Ammon's horn (tissue), 1 donor: ENCODE measurements at regions not wholly inside any gene's neighbourhood (a gene's known extent, or its start where the extent isn't known, plus 50 kb on each side); places are given as distances from the start of the nearest gene placed in this dataset.
"Not testable (repeated sequence)": the region's sequence is repeated elsewhere in the genome, so short reads cannot be mapped to it uniquely, and the experiment has no call there.

ENCODE experiments used
- DNase-seq: peaks from one replicate; pipeline ENCODE4 v3.0.0-alpha.2; 2016; ENCODE audit warnings: low spot score

DNA sequence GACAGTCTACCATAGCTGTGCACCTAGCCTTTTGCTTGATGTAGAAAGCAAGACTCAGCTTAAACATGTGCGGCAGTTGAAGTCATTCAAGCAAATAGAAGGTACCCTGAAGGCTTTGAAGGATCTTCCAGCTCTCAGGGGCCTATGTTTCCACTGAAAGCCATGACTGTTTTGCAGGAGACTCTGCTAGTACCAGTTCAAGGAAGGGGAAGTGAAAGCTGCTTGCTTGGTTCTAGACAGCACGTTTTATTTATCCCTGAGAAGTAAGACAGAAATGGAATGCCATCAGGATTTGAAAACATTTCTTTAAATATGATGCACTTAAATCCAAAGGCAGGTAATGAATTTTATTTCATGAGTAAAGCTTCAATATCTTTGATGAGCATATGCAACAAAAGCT lies 311.4 kb downstream of the PDCD6IP start:
- no peak for DNase-seq

- DNase-seq = no peak
These were observed 312.9 kb downstream of the PDCD6IP start for GRCh38 chr3:34111361-34111760.

DNA sequence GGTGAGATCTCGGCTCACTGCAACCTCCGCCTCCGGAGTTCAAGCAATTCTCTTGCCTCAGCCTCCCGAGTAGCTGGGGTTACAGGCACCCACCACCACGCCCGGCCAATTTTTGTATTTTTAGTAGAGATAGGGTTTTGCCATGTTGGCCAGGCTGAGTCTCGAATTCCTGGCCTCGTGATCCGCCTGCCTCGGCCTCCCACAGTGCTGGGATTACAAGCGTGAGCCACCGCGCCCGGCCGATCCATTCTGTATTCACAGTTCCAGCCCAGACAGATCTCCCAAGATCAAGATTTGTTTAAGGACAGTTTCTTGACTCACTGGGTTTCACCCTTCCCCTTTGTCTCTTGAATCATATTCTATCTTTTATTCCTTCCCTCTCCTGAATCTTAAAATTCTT lies 313.8 kb downstream of the PDCD6IP start:
- not testable (repeated sequence) for DNase-seq

- no peak for DNase-seq
These were observed 332.7 kb downstream of the PDCD6IP start for GRCh38 chr3:34131091-34131490.

DNA sequence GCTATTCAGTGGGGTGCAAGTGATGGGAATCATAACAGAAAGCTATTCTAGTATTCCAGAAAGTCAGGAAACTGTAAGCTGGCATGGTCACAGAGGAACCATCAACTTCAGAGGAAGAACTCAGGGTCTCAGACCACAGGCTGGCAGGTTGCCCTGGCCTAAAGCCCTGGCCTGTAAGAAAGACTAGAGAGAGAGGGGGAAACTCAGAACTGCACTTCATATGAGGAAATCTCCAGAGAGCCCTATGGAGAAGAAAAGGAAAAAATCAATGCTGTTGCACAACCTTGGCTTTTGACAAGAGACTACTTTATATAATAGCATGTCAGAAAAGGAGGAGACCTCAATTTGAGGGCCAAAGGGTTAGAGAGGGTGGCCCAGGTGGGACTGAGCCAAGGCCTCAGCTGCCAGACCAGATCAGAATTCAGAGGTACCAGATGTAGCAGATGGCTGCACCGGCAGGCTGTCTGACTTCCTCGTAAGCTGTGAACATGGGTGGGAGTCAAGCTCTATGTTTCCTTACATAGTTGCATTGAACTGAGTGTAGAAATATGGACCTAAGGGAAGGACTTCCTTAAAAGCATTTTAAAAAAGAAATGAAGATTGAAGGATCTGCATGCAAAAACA lies 333.8 kb downstream of the PDCD6IP start:
- peak; percentile 21 for DNase-seq

DNA sequence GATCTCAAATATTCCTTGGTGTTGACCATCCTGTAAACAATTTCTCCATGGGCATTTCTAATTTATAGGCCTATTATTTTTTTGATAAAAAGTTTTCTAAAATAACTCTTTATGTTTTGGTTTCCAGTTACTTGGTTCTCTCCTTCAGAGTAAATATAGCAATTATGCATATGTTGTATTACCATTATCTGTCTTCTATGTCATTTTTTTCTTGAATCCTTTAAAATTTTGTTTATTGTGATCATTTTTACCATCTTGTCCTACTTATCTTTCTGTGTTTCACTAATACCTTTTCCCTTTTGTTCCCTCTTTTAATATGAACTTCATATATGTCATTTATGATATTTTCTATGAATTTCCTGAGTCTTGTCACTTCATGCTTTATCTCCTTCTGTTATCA lies 341.1 kb downstream of the PDCD6IP start:
- DNase-seq = no peak

DNA sequence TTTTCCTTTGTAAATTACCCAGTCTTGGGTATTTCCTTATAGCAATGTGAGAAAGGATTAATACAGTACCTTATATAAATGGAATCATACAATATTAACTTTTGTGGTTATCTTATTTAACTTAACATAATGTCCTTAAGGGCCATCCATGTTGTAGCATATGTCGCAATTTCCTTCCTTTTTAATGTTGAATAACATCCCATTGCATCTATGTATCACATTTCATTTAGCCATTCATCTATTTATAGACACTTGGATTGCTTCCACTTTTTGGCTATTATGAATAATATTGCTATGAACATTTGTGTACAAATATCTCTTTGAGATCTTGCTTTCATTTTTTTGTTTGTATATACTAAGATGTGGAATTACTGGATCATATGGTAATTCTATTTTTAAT lies 342.2 kb downstream of the PDCD6IP start:
- no peak for DNase-seq

DNA sequence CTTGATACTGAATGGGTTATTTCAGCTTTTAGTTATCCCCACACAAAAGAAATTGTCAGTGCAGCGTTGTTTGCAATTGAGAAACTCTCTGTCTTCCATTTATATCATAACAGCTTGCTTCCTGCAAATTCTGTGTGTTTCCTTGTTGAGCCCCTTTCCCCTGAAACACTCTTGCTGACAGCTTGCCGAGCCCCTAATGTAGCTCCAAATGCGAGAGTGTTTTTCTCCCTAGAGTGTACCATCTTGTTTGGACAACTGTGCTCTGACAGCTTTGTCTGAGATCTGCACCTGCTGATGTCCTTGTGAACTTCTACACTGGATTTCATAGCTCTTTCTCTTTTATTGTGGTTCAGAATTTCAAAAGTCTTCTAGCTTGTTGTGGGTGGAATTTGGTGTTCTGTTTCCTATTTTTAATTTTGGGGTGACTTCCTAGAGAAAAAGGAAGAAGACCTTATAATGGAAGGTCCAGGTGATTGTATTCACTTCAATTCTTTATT lies 343.5 kb downstream of the PDCD6IP start:
- no peak for DNase-seq

- DNase-seq = no peak
These were observed 347.4 kb downstream of the PDCD6IP start for GRCh38 chr3:34145796-34146195.

DNA sequence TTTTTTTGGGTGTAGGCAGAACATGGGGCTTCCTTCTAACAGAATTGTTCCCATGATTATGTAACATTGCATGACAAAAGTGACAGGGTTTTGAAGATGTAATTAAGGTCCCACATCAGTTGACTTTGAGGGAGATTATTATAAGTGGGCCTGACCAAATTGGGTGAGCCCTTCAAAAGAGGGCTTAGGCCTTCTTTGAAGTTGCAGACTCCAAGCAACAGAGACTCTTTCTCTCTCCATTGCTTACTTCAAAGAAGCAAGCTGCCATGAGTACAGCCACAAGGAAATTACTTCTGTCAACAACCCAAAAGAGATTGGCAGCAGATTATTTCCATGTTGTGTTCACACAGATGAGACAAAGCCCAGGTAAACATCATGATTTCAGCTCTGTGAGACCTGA lies 348.2 kb downstream of the PDCD6IP start:
- DNase-seq = no peak

- DNase-seq = no peak
These were observed 352.6 kb downstream of the PDCD6IP start for GRCh38 chr3:34150992-34151391.

GRCh38 chr3:34152656-34153055 lies 354.2 kb downstream of the PDCD6IP start:
- DNase-seq = no peak

DNA sequence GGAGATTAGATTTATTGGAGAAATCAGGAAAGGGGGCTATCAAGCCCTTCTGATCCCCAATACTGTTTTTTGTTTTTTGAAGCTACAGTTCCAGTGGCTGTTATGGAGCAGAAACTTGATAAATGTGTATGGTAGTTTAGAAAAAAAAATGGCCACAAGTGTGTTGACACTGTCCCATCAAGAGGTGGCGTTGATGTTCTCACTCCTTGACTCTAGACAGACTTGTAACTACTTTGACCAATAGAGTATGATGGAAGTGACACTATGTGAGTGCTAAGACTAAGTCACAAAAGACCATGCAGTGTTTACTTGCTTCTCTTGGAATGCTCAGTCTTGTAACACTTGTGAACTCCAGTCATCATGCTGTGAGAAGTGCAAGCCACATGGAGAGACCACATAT lies 356.7 kb downstream of the PDCD6IP start:
- DNase-seq = no peak

GRCh38 chr3:34155666-34156065 lies 357.2 kb downstream of the PDCD6IP start:
- DNase-seq = no peak

DNA sequence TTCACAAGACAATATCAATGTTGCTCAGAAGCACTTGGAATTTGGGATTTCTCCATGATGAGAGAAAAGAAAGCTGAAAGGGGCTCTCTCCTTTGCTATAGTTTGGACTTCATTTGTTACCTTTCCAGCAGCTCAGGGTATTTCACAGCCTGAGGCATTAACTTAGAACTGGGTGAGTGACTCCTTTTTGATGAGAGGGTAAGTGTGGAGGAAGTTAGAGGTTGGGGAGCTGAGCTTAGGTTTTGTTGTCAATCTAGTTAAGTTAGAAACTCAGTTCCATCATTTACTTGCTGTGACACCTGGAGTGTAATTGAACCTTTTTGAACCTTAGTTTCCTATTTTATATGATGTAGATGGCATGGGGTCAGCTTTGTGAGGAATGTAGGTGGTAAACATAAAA lies 359.1 kb downstream of the PDCD6IP start:
- no peak for DNase-seq

DNA sequence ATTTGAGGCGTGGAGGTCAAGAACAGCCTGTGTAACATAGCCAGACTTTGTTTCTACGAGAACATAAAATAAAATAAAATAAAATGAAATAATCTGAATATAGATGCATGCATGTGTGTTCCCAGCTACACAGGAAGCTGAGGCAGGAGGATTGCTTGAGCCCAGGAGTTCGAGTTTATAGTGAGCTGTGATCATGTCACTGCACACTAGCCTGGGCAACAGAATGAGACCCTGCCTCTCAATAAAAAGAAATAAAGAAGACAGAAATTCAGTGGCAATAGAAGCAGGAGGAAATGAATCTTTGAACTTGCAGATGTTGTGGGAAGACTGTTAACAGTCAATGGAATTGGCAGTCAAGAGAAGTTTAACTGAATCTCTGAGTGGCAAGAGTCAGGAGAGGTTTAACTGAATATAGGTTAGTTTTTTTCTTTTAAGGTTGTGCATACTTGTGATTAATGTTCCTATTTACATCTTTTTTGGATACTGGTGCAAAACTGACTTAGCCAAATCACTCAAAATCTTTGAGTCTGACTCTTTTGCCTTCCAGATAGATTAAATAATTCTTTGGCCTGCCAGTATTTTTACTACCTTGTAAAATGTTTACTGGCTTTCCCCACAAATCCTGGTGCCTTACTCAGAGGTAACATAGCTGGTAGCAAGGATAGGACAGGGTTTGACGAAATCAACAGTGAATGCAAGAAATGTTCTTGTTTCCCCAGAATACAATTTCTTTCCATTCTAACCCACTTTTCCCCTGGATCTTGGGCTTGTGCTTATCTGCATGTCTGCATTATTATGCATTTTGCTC lies 361.4 kb downstream of the PDCD6IP start:
- no peak for DNase-seq

DNA sequence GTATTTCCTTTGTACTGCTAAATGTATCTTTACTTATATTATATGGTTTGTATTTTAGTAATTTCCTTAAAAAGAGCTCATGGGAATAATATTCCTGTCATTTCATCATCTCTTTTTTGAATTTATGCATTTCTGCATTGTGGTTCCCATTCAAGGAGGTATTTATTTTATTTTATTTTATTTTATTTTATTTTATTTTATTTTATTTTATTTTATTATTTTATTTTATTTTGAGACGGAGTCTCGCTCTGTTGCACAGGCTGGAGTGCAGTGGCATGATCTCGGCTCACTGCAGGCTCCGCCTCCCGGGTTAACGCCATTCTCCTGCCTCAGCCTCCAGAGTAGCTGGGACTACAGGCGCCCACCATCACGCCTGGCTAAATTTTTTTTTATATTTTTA lies 371.2 kb downstream of the PDCD6IP start:
- not testable (repeated sequence) for DNase-seq

GRCh38 chr3:34174740-34175139 lies 376.3 kb downstream of the PDCD6IP start:
- DNase-seq = no peak

DNA sequence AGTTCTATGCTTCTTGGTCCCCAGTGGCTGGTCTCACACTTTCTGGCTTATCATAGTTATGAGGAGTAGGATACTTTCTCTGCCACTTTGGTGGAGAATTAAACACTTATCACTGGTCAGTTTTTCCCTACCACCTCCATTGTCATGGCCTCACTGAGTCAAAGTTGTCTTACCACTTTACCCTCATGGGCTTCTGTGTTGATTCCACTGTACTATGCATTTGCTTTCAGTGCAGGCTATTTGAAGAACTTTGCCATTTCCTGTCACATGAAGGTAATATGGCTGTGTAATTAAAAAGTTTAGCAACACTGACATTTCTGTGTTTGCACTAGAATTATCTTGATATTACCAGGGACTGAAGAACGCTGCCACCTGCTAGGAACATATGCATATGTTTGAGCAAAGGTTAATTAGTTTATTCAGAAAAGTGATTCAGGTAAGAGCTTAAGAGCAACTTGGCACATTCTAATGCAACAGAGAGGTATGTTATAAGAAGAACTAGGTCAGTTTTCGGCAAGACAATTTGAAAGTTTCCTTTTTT lies 377.3 kb downstream of the PDCD6IP start:
- DNase-seq = no peak

DNA sequence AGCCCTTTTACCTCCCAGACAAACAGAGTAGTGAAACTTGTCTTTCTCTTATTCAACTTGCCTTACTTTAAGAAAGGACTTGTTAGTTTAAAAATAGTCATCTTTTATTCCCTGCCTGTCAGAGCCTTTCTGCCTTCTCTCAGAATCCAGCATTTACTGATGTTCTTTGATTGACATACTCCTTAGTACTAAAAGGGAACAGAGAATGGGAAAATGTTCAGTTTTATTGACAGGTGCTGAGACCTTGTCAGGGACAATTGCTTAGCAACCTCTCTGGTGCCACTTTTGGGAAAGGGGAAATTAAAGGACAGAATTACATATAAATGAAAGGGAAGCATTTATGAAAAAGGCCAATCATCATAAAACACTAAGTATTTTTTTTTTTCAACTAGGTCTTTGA lies 378.3 kb downstream of the PDCD6IP start:
- DNase-seq = no peak

DNA sequence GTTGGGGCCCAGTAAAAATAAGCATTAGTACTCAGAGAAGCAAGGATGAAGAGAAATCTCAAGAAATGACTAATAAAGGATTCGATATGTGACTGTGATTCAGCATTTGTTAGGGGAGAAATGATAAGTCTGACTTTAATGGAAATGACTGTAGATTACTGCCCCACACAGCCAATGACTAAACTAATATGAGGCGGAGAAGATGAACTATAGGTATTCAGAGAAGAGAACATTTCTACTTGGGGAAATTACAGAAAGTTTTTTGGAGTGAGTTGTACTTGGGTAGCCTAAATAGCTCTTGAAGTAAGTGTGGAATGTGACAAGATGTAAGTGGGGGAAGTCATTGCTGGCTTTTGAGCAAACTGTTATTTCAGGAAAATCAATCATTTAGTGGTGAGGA lies 380.0 kb downstream of the PDCD6IP start:
- DNase-seq = no peak

DNA sequence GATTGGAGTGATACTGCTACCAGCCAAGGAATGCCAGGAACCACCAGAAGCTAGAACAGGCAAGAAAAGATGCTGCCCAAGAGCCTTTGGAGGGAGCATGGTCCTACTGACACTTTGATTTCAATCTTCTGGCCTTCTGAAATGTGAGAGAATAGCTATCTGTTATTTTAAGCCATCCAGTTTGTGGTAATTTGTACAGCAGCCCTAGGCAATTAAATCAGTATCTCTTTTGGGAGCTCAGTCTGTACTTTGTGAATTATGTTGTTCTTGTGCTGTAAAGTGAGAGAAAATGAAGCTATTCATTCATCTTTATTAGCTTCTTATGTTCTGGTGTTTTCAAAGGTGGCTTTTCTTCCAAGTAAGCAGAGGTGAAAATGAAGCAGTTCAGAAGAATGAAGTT lies 381.3 kb downstream of the PDCD6IP start:
- no peak for DNase-seq

- no peak for DNase-seq
These were observed 382.1 kb downstream of the PDCD6IP start for GRCh38 chr3:34180532-34180931.
